TTC549 (cell line): ENCODE measurements at regions not wholly inside any gene's neighbourhood (a gene's known extent, or its start where the extent isn't known, plus 50 kb on each side); places are given as distances from the start of the nearest gene placed in this dataset.

Experiments used
- FAIRE-seq: peaks from 2 replicates; lab custom pipeline; 2012; peaks lifted over from hg19 to GRCh38; lab: Jason Lieb, UNC

GRCh38 chr7:10015687-10016086, 958.0 kb upstream of the PHF14 start:
- FAIRE-seq: no peak

DNA sequence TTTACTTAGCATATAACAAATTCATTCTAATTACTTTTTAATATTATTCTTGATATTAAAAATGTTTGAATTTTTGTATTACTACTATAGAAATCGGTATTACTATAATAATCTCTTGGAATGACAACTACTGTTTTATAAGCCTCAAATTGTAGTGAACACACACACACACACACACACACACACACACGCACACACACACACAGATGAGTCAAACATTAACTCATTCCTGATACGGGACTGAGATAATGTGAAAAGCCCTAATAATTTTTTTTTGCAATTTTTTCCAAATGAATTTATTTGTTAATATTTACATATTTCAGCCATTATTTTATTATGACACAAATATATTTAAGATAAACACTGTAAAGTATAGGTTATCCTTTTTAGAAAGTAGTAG, 951.2 kb upstream of the PHF14 start:
- FAIRE-seq: no peak

DNA sequence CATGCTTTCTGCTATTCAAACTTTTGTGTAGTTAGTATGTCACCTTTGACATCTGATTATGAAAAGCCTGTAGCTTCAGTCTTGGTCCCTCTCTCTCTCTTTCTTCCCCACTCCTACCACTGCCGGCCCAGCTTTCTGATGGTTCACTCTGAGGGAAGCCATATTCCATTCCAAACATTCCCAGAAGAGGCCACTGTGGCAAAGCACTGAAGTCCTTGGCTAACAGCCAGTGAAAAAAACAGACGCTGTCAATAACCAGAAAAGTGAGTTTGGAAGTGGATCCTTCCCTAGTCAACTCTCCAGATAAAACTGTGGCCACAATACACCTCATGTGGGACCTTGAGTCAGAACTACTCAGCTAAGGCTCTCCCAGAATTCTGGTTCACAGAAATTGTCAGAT, 950.7 kb upstream of the PHF14 start:
- no peak for FAIRE-seq

DNA sequence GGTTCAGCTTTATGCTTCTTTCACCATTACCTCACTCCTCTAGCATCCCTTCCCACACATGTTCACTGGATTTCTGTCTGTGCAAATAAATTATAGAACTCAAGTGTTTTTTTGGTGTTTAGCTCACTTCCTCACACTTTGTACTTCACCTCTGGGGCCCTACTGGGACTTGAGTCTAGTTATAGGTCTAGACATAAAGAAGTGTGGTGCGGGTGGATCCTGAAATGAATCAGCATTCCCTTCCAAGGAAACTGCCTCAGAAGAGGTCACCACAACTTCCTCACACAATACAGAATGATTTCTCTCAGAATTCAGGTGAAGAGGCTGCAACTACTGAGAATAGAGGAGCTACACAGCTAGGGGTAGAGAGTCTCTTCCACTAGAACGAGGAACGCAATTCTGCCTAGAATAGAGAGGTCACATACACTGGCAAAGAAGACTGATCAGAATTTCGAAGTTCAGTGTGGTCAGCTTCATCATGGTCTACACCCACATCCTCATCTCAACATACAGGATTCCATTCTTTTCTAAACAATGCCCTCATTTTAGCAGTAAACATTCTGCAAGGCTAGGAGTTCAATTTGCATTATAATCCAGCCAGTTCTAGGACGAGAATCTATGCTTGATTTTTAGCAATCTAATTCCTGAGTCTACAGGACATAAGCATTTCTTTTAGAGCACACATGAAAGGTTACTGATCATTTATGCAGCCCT, 938.7 kb upstream of the PHF14 start:
- FAIRE-seq: no peak

DNA sequence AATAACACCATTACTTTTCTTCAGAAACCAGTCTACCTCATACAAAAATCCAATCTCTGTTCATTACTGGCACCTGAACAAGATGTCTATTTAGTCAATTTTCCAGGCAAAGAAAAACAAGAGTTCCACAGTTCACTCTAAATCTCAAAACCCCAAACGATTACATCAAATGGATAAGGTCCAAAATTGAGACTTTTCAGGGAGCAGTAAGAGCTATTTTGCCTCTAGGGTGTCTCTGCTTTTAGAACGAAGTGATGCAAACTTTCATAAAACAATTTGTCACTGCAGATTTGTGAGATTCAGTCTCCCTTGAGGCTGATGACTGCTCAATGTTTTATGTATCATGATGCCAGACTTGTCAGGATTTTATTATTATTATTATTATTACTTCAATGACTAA, 937.0 kb upstream of the PHF14 start:
- no peak for FAIRE-seq

DNA sequence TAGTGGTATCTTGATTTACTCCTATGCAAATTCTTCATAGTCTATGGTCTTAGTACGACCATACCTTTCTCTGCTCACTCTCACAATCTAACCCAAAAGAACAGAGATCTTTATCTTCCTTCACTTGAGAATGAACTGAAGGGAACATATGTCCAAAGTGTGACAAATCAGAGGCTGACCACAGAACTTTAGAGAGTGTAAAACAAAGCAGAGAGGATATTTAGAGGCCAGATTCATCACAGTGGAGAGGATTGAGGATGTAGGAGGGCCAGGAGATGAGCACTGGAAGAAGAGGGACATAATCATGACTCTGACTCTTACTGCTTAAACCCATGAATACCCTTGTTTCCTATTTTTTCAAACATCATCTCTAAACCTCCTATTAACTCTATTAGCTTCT, 935.3 kb upstream of the PHF14 start:
- FAIRE-seq: no peak

GRCh38 chr7:10040674-10041073, 933.0 kb upstream of the PHF14 start:
- FAIRE-seq: no peak

- FAIRE-seq: no peak
Measured at GRCh38 chr7:10070899-10071298, 902.8 kb upstream of the PHF14 start.

GRCh38 chr7:10075866-10076265, 897.8 kb upstream of the PHF14 start:
- no peak for FAIRE-seq

DNA sequence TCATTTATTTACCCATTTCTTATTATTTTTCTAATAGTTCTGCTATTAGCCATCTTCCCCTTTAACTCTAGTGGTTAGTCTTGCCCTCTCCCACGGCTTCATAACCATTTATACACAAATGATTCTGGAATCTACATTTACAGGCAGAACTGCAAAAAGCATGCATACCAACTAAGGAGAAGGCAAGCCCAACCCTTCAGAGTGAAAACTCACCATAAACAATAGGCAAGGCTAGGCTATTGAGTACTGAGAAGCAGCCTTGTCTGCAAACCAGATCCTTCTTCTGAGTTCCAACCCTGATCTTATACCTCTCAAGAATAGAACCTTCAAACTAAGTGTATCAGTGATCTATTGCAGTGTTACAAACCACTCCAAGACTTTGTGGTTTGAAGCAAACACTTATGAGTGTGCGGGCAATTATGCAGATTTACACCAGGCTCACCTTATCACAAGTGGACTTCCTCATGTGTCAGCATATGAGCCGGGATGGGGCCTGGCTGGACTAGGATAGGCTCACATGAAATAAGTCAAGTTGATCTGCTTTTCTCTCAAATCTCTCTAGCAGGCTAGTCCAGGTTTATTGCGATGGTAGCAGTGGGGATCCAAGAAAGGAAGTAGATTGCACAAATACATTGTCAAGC, 896.9 kb upstream of the PHF14 start:
- no peak for FAIRE-seq

GRCh38 chr7:10079572-10079971, 894.1 kb upstream of the PHF14 start:
- no peak for FAIRE-seq

GRCh38 chr7:10082896-10083295, 890.8 kb upstream of the PHF14 start:
- FAIRE-seq: no peak

DNA sequence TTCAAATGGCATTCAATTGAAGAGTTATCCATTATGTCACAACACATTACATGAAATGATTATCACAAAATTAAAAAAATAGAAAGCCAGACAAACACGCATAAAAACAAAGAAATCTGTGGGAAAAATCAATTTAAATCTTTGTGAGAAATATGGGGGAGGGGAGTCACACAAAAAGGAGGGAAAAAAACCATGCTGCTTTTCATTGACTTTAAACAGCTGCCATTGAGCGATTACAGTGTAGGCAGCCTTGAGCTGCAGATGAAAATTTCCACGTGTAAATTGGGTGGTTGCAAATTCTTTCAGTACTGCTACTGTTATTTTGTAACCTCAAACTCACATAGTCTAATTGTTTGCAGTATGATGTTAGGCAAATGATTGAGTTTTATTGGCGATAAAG, 889.9 kb upstream of the PHF14 start:
- FAIRE-seq: no peak

DNA sequence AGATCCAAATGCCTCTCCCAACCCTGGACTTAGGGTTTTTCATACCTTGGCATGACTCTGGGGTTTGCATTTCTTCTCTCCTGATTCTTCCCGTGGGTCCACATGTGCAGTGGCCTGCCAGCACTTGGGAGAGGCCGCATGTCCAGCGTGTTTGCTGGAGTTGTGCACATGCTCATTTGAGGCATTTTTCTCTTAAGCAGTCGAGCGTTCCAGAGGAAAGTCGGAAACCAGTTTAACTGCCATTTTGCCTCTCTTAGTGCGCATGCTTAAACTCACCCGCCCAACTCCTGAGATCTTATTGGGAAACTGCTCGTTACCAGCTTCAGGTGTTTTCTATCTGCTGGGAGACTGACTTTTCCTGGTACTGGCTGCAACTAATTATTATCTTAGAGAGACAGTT, 888.4 kb upstream of the PHF14 start:
- FAIRE-seq: no peak

DNA sequence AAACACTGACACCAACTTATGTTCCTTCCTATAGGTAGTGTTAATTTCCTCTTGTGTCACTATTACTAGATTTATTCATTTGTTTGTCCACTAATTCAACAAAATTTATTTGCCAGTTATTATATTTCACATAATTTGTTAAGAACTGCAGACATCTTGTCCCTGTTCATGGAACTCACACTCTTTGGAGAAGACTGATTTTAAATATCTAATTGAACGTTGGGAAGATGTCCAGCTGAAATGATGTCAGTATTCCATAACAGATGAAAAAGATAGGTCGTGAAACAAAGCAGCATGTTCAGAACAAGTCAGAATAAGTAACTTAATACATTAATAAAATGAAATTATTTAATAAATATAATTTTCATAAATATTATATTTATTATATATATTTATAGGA, 873.1 kb upstream of the PHF14 start:
- no peak for FAIRE-seq

GRCh38 chr7:10101351-10101750, 872.3 kb upstream of the PHF14 start:
- no peak for FAIRE-seq

GRCh38 chr7:10104292-10104691, 869.4 kb upstream of the PHF14 start:
- no peak for FAIRE-seq

- FAIRE-seq: no peak
Measured at GRCh38 chr7:10106609-10107008, 867.1 kb upstream of the PHF14 start.

DNA sequence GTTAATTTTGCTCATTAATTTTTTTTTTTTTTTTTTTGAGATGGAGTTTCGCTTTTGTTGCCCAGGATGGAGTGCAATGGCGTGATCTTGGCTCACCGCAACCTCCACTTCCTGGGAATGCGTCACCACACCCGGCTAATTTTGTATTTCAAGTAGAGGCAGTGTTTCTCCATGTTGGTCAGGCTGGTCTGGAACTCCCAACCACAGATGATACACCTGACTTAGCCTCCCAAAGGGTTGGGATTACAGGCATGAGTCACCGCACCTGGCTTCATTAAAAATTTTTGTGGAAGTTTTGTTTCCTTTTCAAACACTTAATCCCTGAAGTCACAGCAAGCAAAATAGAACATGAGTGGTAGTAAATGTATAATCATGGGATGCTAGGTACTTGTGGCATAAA, 857.2 kb upstream of the PHF14 start:
- no peak for FAIRE-seq

GRCh38 chr7:10117815-10118214, 855.9 kb upstream of the PHF14 start:
- no peak for FAIRE-seq

GRCh38 chr7:10120936-10121335, 852.7 kb upstream of the PHF14 start:
- no peak for FAIRE-seq

GRCh38 chr7:10121631-10122030, 852.0 kb upstream of the PHF14 start:
- FAIRE-seq: no peak

GRCh38 chr7:10122551-10123100, 851.0 kb upstream of the PHF14 start:
- FAIRE-seq: no peak

DNA sequence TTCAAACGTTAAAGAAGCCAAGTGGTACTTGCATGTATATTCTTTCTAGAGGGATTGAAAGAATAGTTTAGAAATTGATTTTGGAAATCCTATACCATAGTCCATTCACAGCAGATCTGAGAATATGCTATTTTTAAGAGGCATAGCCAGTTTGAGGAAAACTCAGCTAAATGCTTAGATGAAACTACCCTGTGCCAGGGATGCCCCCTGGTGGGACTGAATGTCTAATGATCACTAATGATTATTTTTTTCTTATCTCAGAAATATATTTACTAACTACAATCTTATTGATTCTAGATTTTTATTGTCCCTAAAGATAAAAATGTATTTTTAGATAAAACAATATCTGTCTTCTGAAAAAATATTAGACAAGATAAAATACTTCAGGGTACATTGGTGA, 844.9 kb upstream of the PHF14 start:
- FAIRE-seq: no peak
